PC-9 (cell line): ENCODE measurements at regions not wholly inside any gene's neighbourhood (a gene's known extent, or its start where the extent isn't known, plus 50 kb on each side); places are given as distances from the start of the nearest gene placed in this dataset.
"Not testable (repeated sequence)": the region's sequence is repeated elsewhere in the genome, so short reads cannot be mapped to it uniquely, and the experiment has no call there.

Source experiments
- CTCF ChIP-seq: fragments of 200-600 bp; sonication (generic); conservative IDR thresholded peaks from 2 replicates; pipeline ENCODE4 v1.6.1; 2017; ENCODE audit warnings: mixed run types, antibody characterized with exemption, mild to moderate bottlenecking, moderate library complexity
- EZH2 ChIP-seq: fragments of 200-600 bp; sonication (generic); IDR thresholded peaks from 2 replicates; pipeline ENCODE4 v1.8.0; 2017; ENCODE audit warnings: antibody characterized with exemption, low read depth

- not testable (repeated sequence) for TF ChIP-seq CTCF, EZH2
Observed at GRCh38 chr7:6982375-6982774, 156.3 kb upstream of the CCZ1B start.
